ENCODE measurements at regions not wholly inside any gene's neighbourhood (a gene's known extent, or its start where the extent isn't known, plus 50 kb on each side); places are given as distances from the start of the nearest gene placed in this dataset.

- H3K4me3 ChIP-seq, result no peak overlapping the region
- H3K4me1 ChIP-seq (replicated peaks in 1 of 2), result peaks cover 0 to 1% of the 10 kb centered on the region in 2 donors
- ATAC-seq (replicated peaks in 6 of 8), result no peak
- 0 to 85% (median 63%) methylated on average over 1 to 6 of the region's 6 CpGs; no CpG with 5 or more reads in 1 of the 10 experiments for WGBS, 10 experiments
- no peak overlapping the region for H3K27ac ChIP-seq
- in situ Hi-C loops (cut with MboI; ENCODE audit: low pct_unique_long_range_greater_than_20kb in 2 of 9, low sequenced_read_pairs in 9 of 9, unreplicated experiment in 9 of 9), result no loop called here
Observed at GRCh38 chr9:8262625-8263622, 463.3 kb upstream of the DMAC1 start.

- Histone ChIP-seq H3K4me1 (replicated peaks in 1 of 2) (peaks cover 0 to 2% of the 10 kb centered on the region in 2 donors), H3K4me3 (no peak overlapping the region), H3K27ac (no peak overlapping the region)
- no peak for ATAC-seq (replicated peaks in 6 of 8)
- in situ Hi-C loops (cut with MboI; ENCODE audit: low pct_unique_long_range_greater_than_20kb in 2 of 9, low sequenced_read_pairs in 9 of 9, unreplicated experiment in 9 of 9), result no loop called here
- 57 to 100% (median 93%) methylated on average over 1 to 3 of the region's 3 CpGs; no CpG with 5 or more reads in 6 of the 10 experiments for WGBS, 10 experiments
Observed at GRCh38 chr9:8261737-8262136, 462.2 kb upstream of the DMAC1 start.

- in situ Hi-C loops (cut with MboI; ENCODE audit: low pct_unique_long_range_greater_than_20kb in 2 of 9, low sequenced_read_pairs in 9 of 9, unreplicated experiment in 9 of 9), result no loop called here
- Histone ChIP-seq H3K27ac (no peak overlapping the region), H3K4me1 (replicated peaks in 1 of 2) (peaks cover 0 to 2% of the 10 kb centered on the region in 2 donors), H3K4me3 (no peak overlapping the region)
- no peak for ATAC-seq (replicated peaks in 6 of 8)
- WGBS, 10 experiments, result 5 to 100% (median 84%) methylated on average over 1 to 3 of the region's 4 CpGs; no CpG with 5 or more reads in 2 of the 10 experiments
Observed at GRCh38 chr9:8259028-8259427, 459.4 kb upstream of the DMAC1 start.

GRCh38 chr9:8256880-8257279 lies 457.3 kb upstream of the DMAC1 start:
- H3K27ac ChIP-seq, result no peak overlapping the region
- H3K4me3 ChIP-seq, result no peak overlapping the region
- in situ Hi-C loops (cut with MboI; ENCODE audit: low pct_unique_long_range_greater_than_20kb in 2 of 9, low sequenced_read_pairs in 9 of 9, unreplicated experiment in 9 of 9), result no loop called here
- ATAC-seq (replicated peaks in 6 of 8), result no peak
- peaks cover 3 to 13% of the 10 kb centered on the region in 2 donors for H3K4me1 ChIP-seq (replicated peaks in 1 of 2)
- WGBS, 10 experiments, result 0 to 100% (median 100%) methylated on average over 1 to 2 of the region's 2 CpGs; no CpG with 5 or more reads in 1 of the 10 experiments

- in situ Hi-C loops (cut with MboI; ENCODE audit: low pct_unique_long_range_greater_than_20kb in 2 of 9, low sequenced_read_pairs in 9 of 9, unreplicated experiment in 9 of 9), result no loop called here
- no peak for ATAC-seq (replicated peaks in 6 of 8)
- Histone ChIP-seq H3K27ac (no peak overlapping the region), H3K4me1 (replicated peaks in 1 of 2) (peaks cover 3 to 13% of the 10 kb centered on the region in 2 donors), H3K4me3 (no peak overlapping the region)
Observed at GRCh38 chr9:8255850-8256249, 456.3 kb upstream of the DMAC1 start.

GRCh38 chr9:8254541-8254940 lies 455.0 kb upstream of the DMAC1 start:
- in situ Hi-C loops (cut with MboI; ENCODE audit: low pct_unique_long_range_greater_than_20kb in 2 of 9, low sequenced_read_pairs in 9 of 9, unreplicated experiment in 9 of 9), result no loop called here
- H3K4me3 ChIP-seq, result no peak overlapping the region
- WGBS, 10 experiments, result 0 to 100% (median 93%) methylated on average over 1 to 4 of the region's 4 CpGs; no CpG with 5 or more reads in 1 of the 10 experiments
- H3K27ac ChIP-seq, result no peak overlapping the region
- no peak for ATAC-seq (replicated peaks in 6 of 8)
- peaks cover 3 to 13% of the 10 kb centered on the region in 2 donors for H3K4me1 ChIP-seq (replicated peaks in 1 of 2)

GRCh38 chr9:8252445-8252844 lies 452.9 kb upstream of the DMAC1 start:
- 0 to 75% (median 55%) methylated on average over 1 to 4 of the region's 4 CpGs; no CpG with 5 or more reads in 3 of the 10 experiments for WGBS, 10 experiments
- in situ Hi-C loops (cut with MboI; ENCODE audit: low pct_unique_long_range_greater_than_20kb in 2 of 9, low sequenced_read_pairs in 9 of 9, unreplicated experiment in 9 of 9), result no loop called here
- ATAC-seq (replicated peaks in 6 of 8), result peak in 3 of 8 experiments; percentile 58 to 94 (median 64)
- no peak overlapping the region for H3K27ac ChIP-seq
- H3K4me1 ChIP-seq (replicated peaks in 1 of 2), result peaks cover 3 to 11% of the 10 kb centered on the region in 2 donors
- H3K4me3 ChIP-seq, result no peak overlapping the region

GRCh38 chr9:8251566-8251965 lies 452.0 kb upstream of the DMAC1 start:
- Histone ChIP-seq H3K4me1 (replicated peaks in 1 of 2) (peaks cover 3 to 14% of the 10 kb centered on the region in 2 donors), H3K4me3 (no peak overlapping the region), H3K27ac (no peak overlapping the region)
- no peak for ATAC-seq (replicated peaks in 6 of 8)
- in situ Hi-C loops (cut with MboI; ENCODE audit: low pct_unique_long_range_greater_than_20kb in 2 of 9, low sequenced_read_pairs in 9 of 9, unreplicated experiment in 9 of 9), result no loop called here

- H3K27ac ChIP-seq, result no peak overlapping the region
- no peak overlapping the region for H3K4me3 ChIP-seq
- in situ Hi-C loops (cut with MboI; ENCODE audit: low pct_unique_long_range_greater_than_20kb in 2 of 9, low sequenced_read_pairs in 9 of 9, unreplicated experiment in 9 of 9), result no loop called here
- peak in 5 of 8 experiments; percentile 63 to 87 (median 85) for ATAC-seq (replicated peaks in 6 of 8)
- peaks cover 18 to 35% of the 10 kb centered on the region in 2 donors for H3K4me1 ChIP-seq (replicated peaks in 1 of 2)
- 0 to 30% (median 17%) methylated on average over 1 to 7 of the region's 8 CpGs for WGBS, 10 experiments
Observed at GRCh38 chr9:8244505-8245092, 445.0 kb upstream of the DMAC1 start.

GRCh38 chr9:8241201-8241600 lies 441.6 kb upstream of the DMAC1 start:
- ATAC-seq (replicated peaks in 6 of 8), result no peak
- 0 to 100% (median 82%) methylated on average over 1 to 5 of the region's 5 CpGs for WGBS, 10 experiments
- in situ Hi-C loops (cut with MboI; ENCODE audit: low pct_unique_long_range_greater_than_20kb in 2 of 9, low sequenced_read_pairs in 9 of 9, unreplicated experiment in 9 of 9), result no loop called here
- no peak overlapping the region for H3K4me3 ChIP-seq
- H3K27ac ChIP-seq, result no peak overlapping the region
- peaks cover 14 to 28% of the 10 kb centered on the region in 2 donors for H3K4me1 ChIP-seq (replicated peaks in 1 of 2)

- H3K4me1 ChIP-seq (replicated peaks in 1 of 2), result peaks cover 0 to 3% of the 10 kb centered on the region in 2 donors
- no peak overlapping the region for H3K27ac ChIP-seq
- in situ Hi-C loops (cut with MboI; ENCODE audit: low pct_unique_long_range_greater_than_20kb in 2 of 9, low sequenced_read_pairs in 9 of 9, unreplicated experiment in 9 of 9), result no loop called here
- H3K4me3 ChIP-seq, result no peak overlapping the region
- no peak for ATAC-seq (replicated peaks in 6 of 8)
- WGBS, 10 experiments, result 0 to 100% (median 90%) methylated on average over 1 to 2 of the region's 2 CpGs
Observed at GRCh38 chr9:8237096-8237495, 437.5 kb upstream of the DMAC1 start.

GRCh38 chr9:8235489-8235888 lies 435.9 kb upstream of the DMAC1 start:
- in situ Hi-C loops (cut with MboI; ENCODE audit: low pct_unique_long_range_greater_than_20kb in 2 of 9, low sequenced_read_pairs in 9 of 9, unreplicated experiment in 9 of 9), result no loop called here
- Histone ChIP-seq H3K4me1 (replicated peaks in 1 of 2) (peaks cover 0 to 3% of the 10 kb centered on the region in 2 donors), H3K4me3 (no peak overlapping the region), H3K27ac (no peak overlapping the region)
- ATAC-seq (replicated peaks in 6 of 8), result no peak

GRCh38 chr9:8234316-8234715 lies 434.7 kb upstream of the DMAC1 start:
- H3K4me3 ChIP-seq, result no peak overlapping the region
- peaks cover 0 to 3% of the 10 kb centered on the region in 2 donors for H3K4me1 ChIP-seq (replicated peaks in 1 of 2)
- in situ Hi-C loops (cut with MboI; ENCODE audit: low pct_unique_long_range_greater_than_20kb in 2 of 9, low sequenced_read_pairs in 9 of 9, unreplicated experiment in 9 of 9), result no loop called here
- WGBS, 10 experiments, result 0 to 86% (median 49%) methylated on average over 1 to 3 of the region's 3 CpGs; no CpG with 5 or more reads in 1 of the 10 experiments
- no peak overlapping the region for H3K27ac ChIP-seq
- no peak for ATAC-seq (replicated peaks in 6 of 8)
